ENCODE measurements at regions not wholly inside any gene's neighbourhood (a gene's known extent, or its start where the extent isn't known, plus 50 kb on each side); places are given as distances from the start of the nearest gene placed in this dataset.
"Not testable (repeated sequence)": the region's sequence is repeated elsewhere in the genome, so short reads cannot be mapped to it uniquely, and the experiment has no call there.

DNA sequence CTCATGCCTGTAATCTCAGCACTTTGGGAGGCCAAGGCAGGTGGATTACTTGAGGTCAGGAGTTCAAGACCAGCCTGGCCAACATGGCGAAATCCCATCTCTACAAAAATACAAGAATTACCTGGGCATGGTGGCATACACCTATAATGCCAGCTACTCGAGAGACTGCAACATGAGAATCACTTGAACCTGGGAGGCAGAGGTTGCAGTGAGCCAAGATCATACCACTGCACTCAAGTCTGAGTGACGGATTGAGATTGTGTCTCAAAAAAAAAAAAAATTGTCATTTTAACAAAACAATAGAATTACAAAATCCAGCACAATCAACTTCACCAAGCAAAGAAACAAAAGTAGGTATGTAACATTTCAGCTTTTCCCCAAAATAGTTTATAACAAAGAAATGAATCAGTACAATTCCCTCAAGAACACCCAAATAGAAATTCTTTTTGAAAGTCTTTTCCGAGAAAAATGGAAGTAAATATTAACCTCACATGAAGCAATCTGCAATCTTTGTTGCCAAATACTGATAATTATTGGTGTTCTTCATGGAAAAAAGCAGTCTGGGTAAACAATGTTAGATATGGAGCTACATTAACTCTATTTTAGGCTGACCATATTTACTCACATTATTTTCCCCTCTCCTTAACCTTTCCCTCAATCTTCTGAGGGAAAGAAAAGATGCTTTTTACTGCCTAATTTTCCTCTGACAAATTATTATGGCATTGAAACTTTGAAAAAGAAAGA lies 165.9 kb upstream of the ATF7IP start:
- Mint-ChIP-seq H3K4me1 (ENCODE audit: low read depth) (no peaks in the 10 kb centered on the region), H3K27ac (no peak overlapping the region), H3K9me3 (no peaks in the 10 kb centered on the region), H3K4me3 (no peak overlapping the region), H3K27me3 (ENCODE audit: insufficient read depth) (peaks cover 5% of the 10 kb centered on the region), H3K36me3 (ENCODE audit: low read depth) (no peaks in the 10 kb centered on the region)
- no peak for DNase-seq (ENCODE audit: low spot score)
- intact Hi-C loops (cut with micrococcal nuclease), result no loop called here

DNA sequence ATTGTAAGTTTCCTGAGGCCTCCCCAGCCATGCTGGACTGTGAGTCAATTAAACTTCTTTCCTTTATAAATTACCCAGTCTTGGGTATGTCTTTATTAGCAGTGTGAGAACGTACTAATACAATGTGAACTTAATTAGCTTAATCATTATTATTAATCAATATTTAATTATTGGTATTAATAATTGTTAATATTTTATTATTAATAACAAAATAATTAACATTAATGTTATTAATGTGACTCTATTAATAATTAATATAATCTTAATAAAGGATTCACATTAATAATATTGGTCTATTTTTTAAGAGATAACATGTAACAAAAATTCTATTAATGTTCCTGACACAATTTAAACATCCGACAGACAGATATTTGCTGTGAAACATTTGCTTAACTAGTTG lies 164.9 kb upstream of the ATF7IP start:
- no peak for DNase-seq (ENCODE audit: low spot score)
- Mint-ChIP-seq H3K4me3 (no peak overlapping the region), H3K4me1 (ENCODE audit: low read depth) (no peaks in the 10 kb centered on the region), H3K27ac (no peak overlapping the region), H3K36me3 (ENCODE audit: low read depth) (no peaks in the 10 kb centered on the region), H3K27me3 (ENCODE audit: insufficient read depth) (peaks cover 5% of the 10 kb centered on the region), H3K9me3 (no peaks in the 10 kb centered on the region)
- intact Hi-C loops (cut with micrococcal nuclease), result no loop called here

DNA sequence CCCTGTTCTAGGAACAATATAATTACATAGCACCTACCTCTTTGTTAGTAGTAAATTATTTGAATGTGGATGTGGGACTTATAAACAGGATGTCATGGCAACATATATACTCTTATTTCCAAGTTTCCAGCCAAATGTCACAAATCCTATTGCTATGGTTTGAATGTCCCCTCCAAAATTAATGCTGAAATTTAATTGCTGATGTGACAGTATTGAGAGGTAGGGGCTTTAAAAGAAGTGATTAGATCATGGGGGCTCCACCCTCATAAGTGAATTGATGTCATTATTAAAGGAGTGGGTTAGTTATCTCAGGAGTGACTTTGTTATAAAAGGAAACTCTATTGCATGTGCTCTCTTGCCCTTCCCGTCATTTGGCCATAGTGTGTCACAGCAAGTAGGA lies 164.2 kb upstream of the ATF7IP start:
- intact Hi-C loops (cut with micrococcal nuclease), result no loop called here
- no peaks in the 10 kb centered on the region for H3K4me1 Mint-ChIP-seq (ENCODE audit: low read depth)

DNA sequence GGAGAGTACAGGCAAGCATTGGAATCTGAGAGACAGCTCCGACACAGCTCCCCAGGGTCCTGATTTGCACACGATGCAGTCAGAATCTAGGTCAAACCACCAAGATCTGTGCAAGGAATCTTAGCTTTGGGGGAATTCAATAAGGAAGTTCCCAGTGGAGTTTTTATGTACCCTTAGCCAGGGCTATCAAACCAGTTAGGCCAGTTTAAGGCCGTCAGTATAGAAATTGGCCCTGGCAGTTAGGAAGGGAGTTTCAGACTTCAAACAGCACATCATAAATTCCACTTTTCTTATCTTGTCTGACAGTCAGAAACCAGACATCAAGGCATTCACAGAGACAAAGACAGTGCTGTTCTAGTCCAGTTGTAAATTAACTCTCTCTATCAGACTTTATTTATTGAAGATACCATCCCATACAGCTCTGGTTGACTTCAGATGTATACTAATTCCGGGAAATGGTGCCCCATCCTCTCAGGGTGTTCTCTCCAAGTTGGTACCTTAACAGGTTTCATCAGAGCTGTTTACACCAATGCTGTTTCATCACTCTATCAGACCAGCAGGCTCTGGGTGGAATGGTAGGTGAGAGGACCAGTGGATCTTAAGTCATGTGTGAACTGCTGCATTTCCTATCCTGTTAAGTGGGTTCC lies 157.5 kb upstream of the ATF7IP start:
- intact Hi-C loops (cut with micrococcal nuclease), result no loop called here
- Mint-ChIP-seq H3K4me3 (no peak overlapping the region), H3K27ac (no peak overlapping the region), H3K9me3 (no peaks in the 10 kb centered on the region), H3K27me3 (ENCODE audit: insufficient read depth) (no peaks in the 10 kb centered on the region), H3K36me3 (ENCODE audit: low read depth) (no peaks in the 10 kb centered on the region), H3K4me1 (ENCODE audit: low read depth) (no peaks in the 10 kb centered on the region)
- DNase-seq (ENCODE audit: low spot score), result no peak

More for the DNA sequence above, 164.2 kb upstream of the ATF7IP start:
- no peak for DNase-seq (ENCODE audit: low spot score)
- Mint-ChIP-seq H3K27me3 (ENCODE audit: insufficient read depth) (peaks cover 5% of the 10 kb centered on the region), H3K9me3 (no peaks in the 10 kb centered on the region), H3K4me3 (no peak overlapping the region), H3K27ac (no peak overlapping the region), H3K36me3 (ENCODE audit: low read depth) (no peaks in the 10 kb centered on the region)

DNA sequence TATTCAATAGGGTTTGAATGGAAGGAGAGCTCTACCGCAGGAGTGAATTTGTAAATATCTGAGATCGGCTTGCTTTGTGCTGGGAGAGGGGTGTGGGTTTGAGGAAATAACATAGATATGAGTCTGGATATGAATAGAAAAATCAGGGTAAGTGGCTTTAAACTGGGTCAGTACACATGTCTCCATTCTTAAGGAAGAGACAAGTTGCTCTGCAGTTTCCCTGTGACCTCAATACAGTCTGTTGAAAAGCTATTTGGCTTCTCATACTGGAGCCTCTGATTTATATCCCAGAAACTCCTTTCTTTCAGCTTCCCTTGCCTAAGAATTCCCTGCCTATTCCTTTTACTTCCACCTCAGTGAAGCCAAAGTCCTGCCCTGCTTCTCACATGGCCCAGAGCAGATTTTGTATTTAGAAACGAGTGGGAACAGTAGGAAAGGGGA lies 153.5 kb upstream of the ATF7IP start:
- Mint-ChIP-seq H3K9me3 (no peaks in the 10 kb centered on the region), H3K4me3 (no peak overlapping the region), H3K27ac (no peak overlapping the region), H3K4me1 (ENCODE audit: low read depth) (no peaks in the 10 kb centered on the region), H3K36me3 (ENCODE audit: low read depth) (no peaks in the 10 kb centered on the region), H3K27me3 (ENCODE audit: insufficient read depth) (no peaks in the 10 kb centered on the region)
- no peak for DNase-seq (ENCODE audit: low spot score)
- intact Hi-C loops (cut with micrococcal nuclease), result no loop called here

DNA sequence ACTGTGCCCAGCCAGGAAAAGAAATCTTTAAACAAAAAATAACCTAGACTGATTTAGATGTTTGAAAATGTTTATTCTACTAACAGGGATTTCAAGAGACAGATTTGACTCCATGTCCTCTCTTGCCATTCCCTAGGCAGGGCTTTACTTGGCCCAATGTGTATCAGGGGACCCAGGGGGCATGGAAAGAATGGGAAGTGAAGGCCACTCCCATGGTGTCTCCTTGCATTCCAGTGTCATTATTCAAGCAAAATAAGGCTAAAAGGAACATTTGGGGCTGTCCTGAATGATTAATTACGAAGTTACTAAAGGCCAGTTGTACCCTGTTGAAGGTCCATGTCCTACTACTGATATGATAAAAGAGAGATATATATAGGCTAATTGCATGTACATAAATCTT lies 151.9 kb upstream of the ATF7IP start:
- Mint-ChIP-seq H3K36me3 (ENCODE audit: low read depth) (no peaks in the 10 kb centered on the region), H3K4me1 (ENCODE audit: low read depth) (no peaks in the 10 kb centered on the region), H3K9me3 (peaks cover 1% of the 10 kb centered on the region), H3K4me3 (no peak overlapping the region), H3K27ac (no peak overlapping the region), H3K27me3 (ENCODE audit: insufficient read depth) (no peaks in the 10 kb centered on the region)
- DNase-seq (ENCODE audit: low spot score), result no peak
- intact Hi-C loops (cut with micrococcal nuclease), result no loop called here

DNA sequence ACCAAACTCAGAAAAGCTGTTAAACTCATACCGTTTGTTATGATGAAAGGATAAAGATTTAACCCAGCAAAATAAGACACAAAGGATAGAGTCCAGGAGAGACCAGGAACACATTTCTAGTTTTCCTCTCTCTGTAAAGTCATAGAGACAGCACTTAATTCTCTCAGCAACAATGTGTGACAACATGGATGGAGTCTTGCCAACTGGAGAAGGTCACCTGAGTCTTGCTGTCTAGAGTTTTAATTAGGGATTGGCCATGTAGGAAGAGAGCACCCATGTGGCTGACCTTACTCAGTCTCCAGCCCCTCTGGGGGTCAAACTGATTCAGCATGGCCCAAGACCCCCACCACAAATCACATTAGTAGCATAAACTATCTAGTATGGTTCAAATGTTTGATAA lies 151.0 kb upstream of the ATF7IP start:
- DNase-seq (ENCODE audit: low spot score), result no peak
- H3K27me3 Mint-ChIP-seq (ENCODE audit: insufficient read depth), result no peaks in the 10 kb centered on the region
- H3K4me1 Mint-ChIP-seq (ENCODE audit: low read depth), result no peaks in the 10 kb centered on the region
- intact Hi-C loops (cut with micrococcal nuclease), result no loop called here
- H3K27ac Mint-ChIP-seq, result no peak overlapping the region
- no peak overlapping the region for H3K4me3 Mint-ChIP-seq
- no peaks in the 10 kb centered on the region for H3K36me3 Mint-ChIP-seq (ENCODE audit: low read depth)
- H3K9me3 Mint-ChIP-seq, result peaks cover 6% of the 10 kb centered on the region

DNA sequence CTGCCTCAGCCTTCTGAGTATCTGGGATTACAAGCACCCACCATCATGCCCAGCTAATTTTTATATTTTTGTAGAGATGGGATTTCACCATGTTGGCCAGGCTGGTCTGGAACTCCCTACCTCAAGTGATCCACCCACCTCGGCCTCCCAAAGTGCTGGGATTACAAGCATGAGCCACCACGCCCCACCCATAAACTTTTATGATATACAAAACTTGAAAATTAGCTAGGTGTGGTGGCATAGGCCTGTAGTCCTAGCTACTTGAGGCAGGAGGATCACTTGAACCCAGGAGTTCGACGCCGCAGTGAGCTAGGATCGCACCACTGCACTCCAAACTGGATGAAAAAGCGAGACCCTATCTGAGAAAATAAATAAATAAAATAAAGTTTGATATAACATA lies 149.5 kb upstream of the ATF7IP start:
- H3K9me3 Mint-ChIP-seq, result peaks cover 11% of the 10 kb centered on the region
- H3K27me3 Mint-ChIP-seq (ENCODE audit: insufficient read depth); DNase-seq (ENCODE audit: low spot score); H3K4me1 Mint-ChIP-seq (ENCODE audit: low read depth); H3K36me3 Mint-ChIP-seq (ENCODE audit: low read depth); H3K4me3 Mint-ChIP-seq; H3K27ac Mint-ChIP-seq; intact Hi-C loops (cut with micrococcal nuclease): not testable (repeated sequence)

DNA sequence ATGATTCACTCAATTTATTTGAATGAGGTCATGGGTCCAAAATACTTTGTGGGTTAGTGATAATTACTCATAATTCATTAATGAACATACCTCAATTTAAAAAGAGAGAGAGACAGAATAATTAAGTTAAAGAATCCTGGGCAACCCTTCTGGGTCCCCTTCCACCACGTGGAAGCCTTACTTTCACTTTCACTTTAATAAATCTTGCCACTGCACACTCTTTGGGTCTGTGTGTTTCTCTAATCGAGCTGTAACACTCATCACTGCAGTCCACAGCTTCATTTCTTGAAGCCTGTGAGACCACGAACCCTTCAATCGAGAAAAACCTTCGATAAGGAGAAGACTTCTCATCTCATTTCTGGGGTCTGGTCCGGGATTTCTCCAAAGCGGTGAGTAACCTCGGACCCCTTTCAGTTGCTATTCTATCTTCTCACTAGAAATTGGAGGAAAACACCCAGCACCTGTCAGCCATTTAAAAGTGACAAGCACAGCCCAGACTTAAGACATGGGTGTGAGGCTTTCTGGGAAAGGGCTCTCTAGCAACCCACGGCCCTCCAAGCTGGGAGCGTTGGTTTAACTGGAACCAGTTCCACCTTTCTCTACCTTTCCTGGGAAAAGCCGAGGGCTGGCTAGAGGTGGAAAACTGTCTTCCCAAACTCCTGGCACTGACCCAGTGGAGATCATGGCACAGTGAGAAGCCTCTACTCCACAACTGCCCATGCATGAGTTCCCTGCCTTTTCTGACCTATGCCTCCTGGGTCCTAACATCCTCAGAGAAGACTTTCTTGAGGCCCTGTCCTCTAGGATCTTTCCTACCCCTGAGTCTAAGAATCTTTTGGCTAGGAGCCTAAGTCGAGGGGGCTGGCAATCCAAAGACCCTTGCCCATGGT lies 148.8 kb upstream of the ATF7IP start:
- peaks cover 15% of the 10 kb centered on the region for H3K4me1 Mint-ChIP-seq (ENCODE audit: low read depth)
- peaks cover 18% of the 10 kb centered on the region for H3K9me3 Mint-ChIP-seq
- intact Hi-C loops (cut with micrococcal nuclease), result no loop called here
- DNase-seq (ENCODE audit: low spot score), result no peak
- no peaks in the 10 kb centered on the region for H3K27me3 Mint-ChIP-seq (ENCODE audit: insufficient read depth)
- H3K4me3 Mint-ChIP-seq, result peak overlapping the region; percentile 0
- peaks cover 9% of the 10 kb centered on the region for H3K36me3 Mint-ChIP-seq (ENCODE audit: low read depth)
- H3K27ac Mint-ChIP-seq, result no peak overlapping the region

DNA sequence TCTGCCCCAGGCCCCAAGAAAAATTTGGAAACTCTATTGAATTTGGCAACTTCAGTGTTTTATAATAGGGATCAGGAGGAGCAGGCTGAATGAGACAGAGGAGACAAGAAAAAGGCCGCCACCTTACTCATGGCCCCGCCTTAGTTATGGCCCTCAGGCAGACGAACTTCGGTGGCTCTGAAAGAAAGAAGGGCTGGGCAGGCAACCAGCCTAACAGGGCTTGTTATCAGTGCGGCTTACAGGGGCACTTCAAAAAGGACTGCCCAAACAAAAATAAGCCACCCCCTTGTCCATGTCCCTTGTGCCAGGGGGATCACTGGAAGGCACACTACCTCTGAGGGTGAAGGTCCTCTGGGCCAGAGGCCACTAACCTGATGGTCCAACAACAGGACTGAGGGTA lies 146.3 kb upstream of the ATF7IP start:
- H3K4me1 Mint-ChIP-seq (ENCODE audit: low read depth), result peaks cover 15% of the 10 kb centered on the region
- H3K9me3 Mint-ChIP-seq, result peaks cover 18% of the 10 kb centered on the region
- no peak overlapping the region for H3K4me3 Mint-ChIP-seq
- H3K27ac Mint-ChIP-seq, result no peak overlapping the region
- H3K36me3 Mint-ChIP-seq (ENCODE audit: low read depth), result peaks cover 9% of the 10 kb centered on the region
- DNase-seq (ENCODE audit: low spot score), result no peak
- H3K27me3 Mint-ChIP-seq (ENCODE audit: insufficient read depth), result no peaks in the 10 kb centered on the region
- intact Hi-C loops (cut with micrococcal nuclease), result no loop called here

DNA sequence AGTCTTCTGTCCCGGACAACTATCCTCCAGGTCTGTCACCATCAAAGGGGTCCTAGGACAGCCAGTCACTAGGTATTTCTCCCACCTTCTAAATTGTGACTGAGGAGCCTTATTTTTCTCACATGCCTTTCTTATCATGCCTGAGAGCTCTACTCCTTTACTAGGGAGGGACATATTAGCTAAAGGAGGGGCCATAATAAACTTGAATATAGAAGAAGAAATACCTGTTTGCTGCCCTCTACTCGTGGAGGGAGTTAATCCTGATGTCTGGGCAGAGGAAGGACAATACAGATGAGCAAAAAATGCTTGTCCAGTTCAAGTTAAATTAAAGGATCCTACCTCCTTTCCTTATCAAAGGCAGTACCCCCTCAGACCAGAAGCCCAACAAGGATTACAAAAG lies 145.8 kb upstream of the ATF7IP start:
- not testable (repeated sequence) for H3K27ac Mint-ChIP-seq; DNase-seq (ENCODE audit: low spot score); H3K27me3 Mint-ChIP-seq (ENCODE audit: insufficient read depth); H3K36me3 Mint-ChIP-seq (ENCODE audit: low read depth); H3K4me3 Mint-ChIP-seq
- Mint-ChIP-seq H3K9me3 (peaks cover 18% of the 10 kb centered on the region), H3K4me1 (ENCODE audit: low read depth) (peaks cover 15% of the 10 kb centered on the region)
- intact Hi-C loops (cut with micrococcal nuclease), result loop anchor here (5.0 kb wide), 1 partner anchor 733 kb away; no protein-coding TSS in a partner anchor

DNA sequence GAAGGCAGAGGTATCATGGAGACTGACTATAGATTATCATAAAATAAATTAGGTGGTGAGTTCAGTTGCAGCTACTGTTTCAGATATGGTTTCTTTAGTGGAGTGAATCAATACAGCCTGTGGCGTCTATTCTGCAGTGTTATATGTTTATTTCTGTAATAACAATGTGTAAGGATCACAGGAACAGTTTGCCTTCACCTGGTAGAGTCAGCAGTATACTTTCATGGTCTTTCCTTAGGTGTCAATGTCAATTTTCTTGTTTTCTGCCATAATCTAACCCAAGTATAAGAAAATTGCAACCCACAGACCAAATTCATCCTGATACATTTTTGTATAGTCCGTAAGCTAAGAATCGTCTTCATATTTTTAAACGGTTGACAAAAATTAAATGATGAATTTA lies 140.4 kb upstream of the ATF7IP start:
- H3K27ac Mint-ChIP-seq, result no peak overlapping the region
- intact Hi-C loops (cut with micrococcal nuclease), result no loop called here

DNA sequence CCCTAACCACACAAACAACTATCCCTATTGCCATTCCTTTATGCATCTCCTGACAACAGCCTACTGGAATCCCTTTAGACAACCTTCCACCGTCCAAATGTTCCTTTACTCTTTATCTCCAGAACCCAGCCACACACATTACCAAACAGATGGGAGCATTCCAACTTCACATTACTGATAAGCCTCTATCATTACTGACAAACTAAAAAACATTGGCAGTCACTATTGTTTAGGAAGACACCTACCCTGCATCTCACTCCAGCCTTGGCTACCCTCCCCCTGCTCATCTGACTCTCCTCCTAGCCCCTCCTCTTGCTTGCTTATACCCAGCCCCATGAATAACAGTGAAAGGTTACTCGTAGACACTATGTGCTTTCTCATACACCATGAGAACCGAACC lies 130.3 kb upstream of the ATF7IP start:
- not testable (repeated sequence) for DNase-seq (ENCODE audit: low spot score); H3K27me3 Mint-ChIP-seq (ENCODE audit: insufficient read depth); H3K4me3 Mint-ChIP-seq; H3K27ac Mint-ChIP-seq; H3K36me3 Mint-ChIP-seq (ENCODE audit: low read depth)
- Mint-ChIP-seq H3K9me3 (peaks cover 23% of the 10 kb centered on the region), H3K4me1 (ENCODE audit: low read depth) (peaks cover 13% of the 10 kb centered on the region)
- intact Hi-C loops (cut with micrococcal nuclease), result loop anchor here (5.0 kb wide), 1 partner anchor 537 kb away; a partner anchor contains a TSS

More for the DNA sequence above, 140.4 kb upstream of the ATF7IP start:
- Mint-ChIP-seq H3K4me1 (ENCODE audit: low read depth) (peaks cover 15% of the 10 kb centered on the region), H3K36me3 (ENCODE audit: low read depth) (peaks cover 9% of the 10 kb centered on the region), H3K9me3 (peaks cover 21% of the 10 kb centered on the region), H3K27me3 (ENCODE audit: insufficient read depth) (peaks cover 1% of the 10 kb centered on the region), H3K4me3 (no peak overlapping the region)
- no peak for DNase-seq (ENCODE audit: low spot score)
